MV-4-11 (cell line): ENCODE measurements at regions not wholly inside any gene's neighbourhood (a gene's known extent, or its start where the extent isn't known, plus 50 kb on each side); places are given as distances from the start of the nearest gene placed in this dataset.
"Not testable (repeated sequence)": the region's sequence is repeated elsewhere in the genome, so short reads cannot be mapped to it uniquely, and the experiment has no call there.

Experiments
- DNase-seq: peaks from one replicate; lab custom pipeline; 2025; lab: John Stamatoyannopoulos, UW

GRCh38 chr14:51444353-51445000, 204.4 kb downstream of the TMX1 start:
- DNase-seq: no peak

GRCh38 chr14:51445001-51445390, 204.9 kb downstream of the TMX1 start:
- DNase-seq: no peak

- no peak for DNase-seq
Observed at GRCh38 chr14:51446771-51447170, 204.9 kb upstream of the FRMD6 start.

- DNase-seq: no peak
Observed at GRCh38 chr14:51447411-51447810, 204.3 kb upstream of the FRMD6 start.

GRCh38 chr14:51448831-51449670, 202.7 kb upstream of the FRMD6 start:
- DNase-seq: no peak

- no peak for DNase-seq
Observed at GRCh38 chr14:51449681-51450080, 202.0 kb upstream of the FRMD6 start.

GRCh38 chr14:51451561-51451960, 200.1 kb upstream of the FRMD6 start:
- DNase-seq: no peak

GRCh38 chr14:51453869-51454268, 197.8 kb upstream of the FRMD6 start:
- no peak for DNase-seq

- no peak for DNase-seq
Observed at GRCh38 chr14:51454351-51454750, 197.4 kb upstream of the FRMD6 start.

- DNase-seq: no peak
Observed at GRCh38 chr14:51455041-51455835, 196.5 kb upstream of the FRMD6 start.

- DNase-seq: no peak
Observed at GRCh38 chr14:51457843-51458562, 193.7 kb upstream of the FRMD6 start.

GRCh38 chr14:51458563-51458955, 193.2 kb upstream of the FRMD6 start:
- no peak for DNase-seq

GRCh38 chr14:51460011-51460410, 191.7 kb upstream of the FRMD6 start:
- DNase-seq: no peak

- no peak for DNase-seq
Observed at GRCh38 chr14:51462182-51462581, 189.5 kb upstream of the FRMD6 start.

- no peak for DNase-seq
Observed at GRCh38 chr14:51462706-51463105, 189.0 kb upstream of the FRMD6 start.

- no peak for DNase-seq
Observed at GRCh38 chr14:51463461-51463860, 188.2 kb upstream of the FRMD6 start.

GRCh38 chr14:51464411-51464810, 187.3 kb upstream of the FRMD6 start:
- DNase-seq: no peak

- DNase-seq: no peak
Observed at GRCh38 chr14:51465486-51465885, 186.2 kb upstream of the FRMD6 start.

- DNase-seq: not testable (repeated sequence)
Observed at GRCh38 chr14:51467392-51467791, 184.3 kb upstream of the FRMD6 start.

GRCh38 chr14:51468523-51468922, 183.2 kb upstream of the FRMD6 start:
- DNase-seq: no peak

- DNase-seq: no peak
Observed at GRCh38 chr14:51472881-51473280, 178.8 kb upstream of the FRMD6 start.

- DNase-seq: no peak
Observed at GRCh38 chr14:51473351-51473750, 178.4 kb upstream of the FRMD6 start.
